GM18873 (cell line): ENCODE measurements at regions not wholly inside any gene's neighbourhood (a gene's known extent, or its start where the extent isn't known, plus 50 kb on each side); places are given as distances from the start of the nearest gene placed in this dataset.

ENCODE experiments used
- ATAC-seq: cut with Tn5 transposase; IDR thresholded peaks from one replicate; pipeline ENCODE4 v1.9.1; 2021; ENCODE audit warnings: mild to moderate bottlenecking, moderate library complexity, moderate number of reproducible peaks; ENCODE audit not compliant: unreplicated experiment, low FRiP score

- ATAC-seq = no peak
Observed at GRCh38 chr4:137090951-137091350, 441.3 kb downstream of the PCDH18 start.

GRCh38 chr4:137083571-137084135, 448.6 kb downstream of the PCDH18 start:
- ATAC-seq = no peak

GRCh38 chr4:137082061-137082460, 450.2 kb downstream of the PCDH18 start:
- ATAC-seq = no peak

- ATAC-seq = no peak
Observed at GRCh38 chr4:137076908-137077307, 455.4 kb downstream of the PCDH18 start.

- no peak for ATAC-seq
Observed at GRCh38 chr4:137075586-137075985, 456.7 kb downstream of the PCDH18 start.

GRCh38 chr4:137070614-137071013, 461.7 kb downstream of the PCDH18 start:
- no peak for ATAC-seq

- ATAC-seq = no peak
Observed at GRCh38 chr4:137069473-137069872, 462.8 kb downstream of the PCDH18 start.

GRCh38 chr4:137067735-137068134, 464.6 kb downstream of the PCDH18 start:
- ATAC-seq = no peak

GRCh38 chr4:137065311-137065710, 467.0 kb downstream of the PCDH18 start:
- no peak for ATAC-seq

- ATAC-seq = no peak
Observed at GRCh38 chr4:137063961-137064360, 468.3 kb downstream of the PCDH18 start.

- ATAC-seq = no peak
Observed at GRCh38 chr4:137043184-137043583, 489.1 kb downstream of the PCDH18 start.

- ATAC-seq = no peak
Observed at GRCh38 chr4:137039370-137039769, 492.9 kb downstream of the PCDH18 start.

- no peak for ATAC-seq
Observed at GRCh38 chr4:137032222-137032621, 500.1 kb downstream of the PCDH18 start.

- no peak for ATAC-seq
Observed at GRCh38 chr4:137029026-137029425, 503.3 kb downstream of the PCDH18 start.

- ATAC-seq = no peak
Observed at GRCh38 chr4:137025484-137026059, 506.7 kb downstream of the PCDH18 start.

GRCh38 chr4:137015426-137016409, 516.6 kb downstream of the PCDH18 start:
- ATAC-seq = no peak

- ATAC-seq = no peak
Observed at GRCh38 chr4:137000432-137000831, 531.9 kb downstream of the PCDH18 start.

GRCh38 chr4:136992032-136992431, 540.3 kb downstream of the PCDH18 start:
- ATAC-seq = no peak

GRCh38 chr4:136985683-136986082, 546.6 kb downstream of the PCDH18 start:
- no peak for ATAC-seq

- no peak for ATAC-seq
Observed at GRCh38 chr4:136967069-136967468, 565.2 kb downstream of the PCDH18 start.

GRCh38 chr4:136965478-136965877, 566.8 kb downstream of the PCDH18 start:
- no peak for ATAC-seq
